Spleen (tissue), 7 donors: ENCODE measurements at regions not wholly inside any gene's neighbourhood (a gene's known extent, or its start where the extent isn't known, plus 50 kb on each side); places are given as distances from the start of the nearest gene placed in this dataset.

Experiments
- CTCF ChIP-seq, 11 experiments: fragments of 200-600 bp in 7 of 11; fragments of 450-650 bp in 4 of 11; sonication (generic) in 4 of 11; IDR thresholded peaks in 8 of 11; conservative IDR thresholded peaks in 3 of 11; 1 replicate in 7 of 11; 2 replicates in 4 of 11; pipeline versions ENCODE4 v1.4.0 to v1.8.0; 2016 to 2021; ENCODE audit warnings: antibody characterized with exemption in 11 of 11, inconsistent platforms in 4 of 11, mild to moderate bottlenecking in 1 of 11
- POLR2AphosphoS5 ChIP-seq, 3 donors: sonication (generic); formaldehyde crosslinking; IDR thresholded peaks; one replicate each; pipeline ENCODE4 v1.5.1; 2017; ENCODE audit warnings: antibody characterized with exemption in 3 of 3
- donor health status: DM: no; HTN: no; CAD: no; lungs with moderate emphysema.
- donor health status: DM: no; HTN: no; CAD: no.
- donor health status: DM: no; HTN: no; CAD: no.

GRCh38 chr2:67772216-67773170, 290.3 kb downstream of the C1D start:
- TF ChIP-seq CTCF (IDR thresholded peaks at IDR 0.05 in 8 of 11, conservative IDR thresholded peaks at IDR 0.05 in 3 of 11) (no peak), POLR2AphosphoS5 (IDR thresholded peaks at IDR 0.05) (no peak)
